Dermis blood vessel endothelial cell (primary cell): ENCODE measurements at regions not wholly inside any gene's neighbourhood (a gene's known extent, or its start where the extent isn't known, plus 50 kb on each side); places are given as distances from the start of the nearest gene placed in this dataset.
"Not testable (repeated sequence)": the region's sequence is repeated elsewhere in the genome, so short reads cannot be mapped to it uniquely, and the experiment has no call there.

Experiments used
- DNase-seq: peaks from one replicate; pipeline ENCODE4 v3.0.0; 2010

DNA sequence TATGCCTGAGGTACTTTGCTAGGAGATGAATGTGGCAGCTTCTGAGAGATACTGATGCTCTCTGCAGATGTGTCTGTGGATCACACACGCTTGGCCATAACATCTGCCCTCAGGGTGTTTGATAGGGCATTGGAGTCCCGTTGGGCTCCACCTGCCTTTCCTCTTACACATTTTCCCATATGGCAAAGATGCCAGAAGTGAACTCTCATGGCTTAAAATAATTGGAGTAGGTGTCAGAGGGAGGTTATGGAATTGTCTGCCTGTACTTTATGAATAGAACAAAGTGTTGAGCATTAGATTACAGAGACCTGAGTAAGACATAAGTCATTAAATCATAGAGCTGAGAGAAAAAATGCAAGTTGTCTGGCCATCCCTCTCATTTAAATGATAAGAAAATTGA is 75.3 kb upstream of the PNPT1 start:
- DNase-seq: no peak

DNA sequence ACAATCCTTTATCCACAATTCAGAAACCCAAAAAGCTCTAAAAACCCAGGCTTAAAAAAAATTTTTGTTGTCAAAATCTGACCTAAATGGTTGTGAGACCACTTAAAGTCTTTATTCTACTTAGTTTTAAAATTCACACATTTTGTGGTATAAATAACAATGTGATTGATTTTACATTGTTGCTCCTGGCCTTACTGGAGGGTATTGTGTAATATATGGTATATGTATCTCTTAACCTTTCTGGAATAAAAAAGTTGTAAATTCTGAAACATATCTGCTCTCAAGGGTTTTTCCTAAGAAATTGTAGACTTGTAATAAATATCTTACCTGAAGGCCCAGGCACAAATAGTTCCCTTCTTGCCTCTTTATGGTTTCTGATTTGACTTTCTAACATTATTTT is 73.3 kb upstream of the PNPT1 start:
- no peak for DNase-seq

- DNase-seq: not testable (repeated sequence)
Measured at GRCh38 chr2:55765708-55766107, 72.1 kb upstream of the PNPT1 start.

GRCh38 chr2:55763721-55764120 is 70.1 kb upstream of the PNPT1 start:
- no peak for DNase-seq

DNA sequence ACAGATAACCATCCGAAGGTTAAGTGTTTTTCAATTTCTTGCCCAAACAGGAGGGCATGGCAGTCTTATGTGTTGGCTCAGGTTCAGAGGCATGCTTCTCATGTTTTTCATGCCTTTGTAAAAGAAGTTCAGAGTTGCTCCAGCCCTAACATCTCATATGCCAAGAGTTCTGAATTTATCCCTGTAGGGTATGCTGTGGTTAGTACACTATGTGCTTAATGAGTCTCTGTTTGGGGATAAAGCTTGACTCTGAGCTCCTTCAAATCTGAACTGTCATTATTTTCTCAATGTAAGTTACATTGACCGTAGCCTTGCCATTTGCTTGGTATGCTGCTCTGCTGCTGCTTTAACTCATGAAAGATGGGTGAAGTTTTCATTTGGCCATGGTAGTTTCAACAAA is 67.9 kb upstream of the PNPT1 start:
- no peak for DNase-seq

DNA sequence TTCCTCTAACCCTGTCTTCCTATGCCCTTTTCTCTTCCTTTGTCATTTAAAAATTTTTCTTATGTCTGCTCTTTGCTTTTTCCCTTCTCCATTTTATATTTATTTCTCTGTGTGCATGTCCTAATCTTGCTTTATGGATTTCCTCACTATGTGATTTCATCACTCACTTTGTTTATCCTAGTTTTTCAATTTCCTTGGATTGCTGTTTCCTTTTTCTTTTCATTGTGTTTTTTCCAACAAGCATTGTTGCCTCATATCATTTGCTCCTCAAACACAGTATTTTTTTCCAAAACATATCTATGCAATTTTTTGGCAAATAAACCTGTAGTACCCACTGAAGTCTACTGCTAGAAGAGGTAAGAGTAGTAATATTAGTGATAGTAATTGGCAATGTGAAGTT is 67.4 kb upstream of the PNPT1 start:
- DNase-seq: no peak

DNA sequence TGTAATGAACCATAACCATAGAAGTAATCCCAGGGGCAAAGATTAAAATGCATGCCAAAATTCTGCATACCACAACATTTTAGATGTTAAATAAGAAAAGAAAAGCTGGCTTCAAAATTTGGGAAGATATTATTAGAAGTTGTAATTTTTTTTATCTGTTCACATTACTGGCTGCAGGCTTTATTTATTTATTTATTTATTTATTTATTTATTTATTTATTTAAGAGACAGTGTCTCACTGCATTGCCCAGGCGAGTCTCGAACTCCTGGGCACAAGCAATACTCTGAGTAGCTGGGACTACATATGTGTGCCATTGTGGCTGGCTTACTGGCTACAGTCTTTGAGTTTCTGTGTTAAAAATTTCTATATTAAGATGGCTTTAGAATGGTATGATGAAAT is 66.5 kb upstream of the PNPT1 start:
- DNase-seq: no peak

DNA sequence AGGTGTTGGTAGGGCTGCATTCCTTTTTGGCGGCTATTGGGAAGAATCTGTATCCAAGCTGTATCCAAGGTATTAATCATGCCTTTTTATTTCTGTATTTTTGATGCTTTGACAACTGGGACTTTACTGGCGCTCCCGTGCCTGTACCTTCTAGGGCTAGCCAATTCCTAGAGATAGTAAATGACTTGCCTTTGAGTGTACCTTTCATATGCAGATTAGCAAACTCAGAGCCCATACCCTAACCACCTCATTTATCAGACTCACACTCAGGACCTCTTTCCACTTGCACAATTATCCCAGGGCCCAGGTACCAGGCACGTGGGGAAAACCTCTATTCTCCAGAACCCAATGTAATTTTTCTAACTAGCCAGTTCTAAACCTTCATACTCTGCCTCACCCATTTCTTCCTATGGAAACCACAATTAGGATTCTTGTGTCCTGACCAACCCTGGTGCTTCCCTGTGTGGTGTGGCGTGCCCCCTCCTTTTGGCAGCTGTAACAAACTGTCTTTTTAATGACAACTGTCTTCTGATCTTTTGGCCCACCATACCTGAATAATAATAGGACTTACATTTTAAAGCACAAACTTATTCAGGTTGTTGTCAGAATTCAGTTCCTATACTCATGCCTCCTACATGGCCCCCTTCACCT is 65.8 kb upstream of the PNPT1 start:
- no peak for DNase-seq

DNA sequence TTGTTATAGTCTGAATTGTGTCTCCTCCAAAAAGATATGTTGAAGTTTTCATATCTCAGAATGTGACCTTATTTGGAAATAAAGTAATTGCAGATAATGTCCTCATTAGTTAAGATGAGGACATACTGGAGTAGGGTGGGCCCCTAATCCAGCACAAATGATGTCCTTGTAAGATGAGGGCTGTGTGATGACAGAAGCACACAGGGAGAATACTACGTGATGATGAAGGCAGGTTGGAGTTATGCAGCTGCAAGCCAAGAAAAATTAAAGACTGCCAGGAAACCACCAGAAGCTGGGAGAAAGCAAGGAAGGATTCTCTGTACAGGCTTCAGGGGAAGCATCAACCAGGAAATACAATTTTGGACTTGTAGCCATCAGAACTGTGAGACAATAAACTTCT is 58.3 kb upstream of the PNPT1 start:
- DNase-seq: no peak

GRCh38 chr2:55743583-55743982 is 49.9 kb upstream of the PNPT1 start:
- DNase-seq: no peak
